ENCODE measurements at regions not wholly inside any gene's neighbourhood (a gene's known extent, or its start where the extent isn't known, plus 50 kb on each side); places are given as distances from the start of the nearest gene placed in this dataset.

- H3K4me3 ChIP-seq (replicated peaks; ENCODE audit: low read depth, low read length): no peak overlapping the region
- no peaks in the 10 kb centered on the region; the same call in 1 of the 2 replicates for H3K27me3 ChIP-seq (replicated peaks; ENCODE audit: control insufficient read depth, insufficient read depth, low read length)
- no peak for TF ChIP-seq CTCF (IDR thresholded peaks at IDR 0.05; ENCODE audit: insufficient read depth, low read length, poor library complexity, severe bottlenecking)
- H3K36me3 ChIP-seq (ENCODE audit: control insufficient read depth, insufficient read depth, low read length): no peaks in the 10 kb centered on the region
- no peak for DNase-seq (ENCODE audit: extremely low read depth, insufficient read length)
Observed at GRCh38 chr5:174623018-174623417, 101.4 kb upstream of the MSX2 start.

GRCh38 chr5:174623433-174624019, 100.9 kb upstream of the MSX2 start:
- Histone ChIP-seq H3K27me3 (replicated peaks; ENCODE audit: control insufficient read depth, insufficient read depth, low read length) (no peaks in the 10 kb centered on the region; the same call in 1 of the 2 replicates), H3K4me3 (replicated peaks; ENCODE audit: low read depth, low read length) (no peak overlapping the region), H3K36me3 (ENCODE audit: control insufficient read depth, insufficient read depth, low read length) (no peaks in the 10 kb centered on the region)
- no peak for TF ChIP-seq CTCF (IDR thresholded peaks at IDR 0.05; ENCODE audit: insufficient read depth, low read length, poor library complexity, severe bottlenecking)
- DNase-seq (ENCODE audit: extremely low read depth, insufficient read length): no peak

GRCh38 chr5:174624733-174625522, 99.5 kb upstream of the MSX2 start:
- Histone ChIP-seq H3K36me3 (ENCODE audit: control insufficient read depth, insufficient read depth, low read length) (no peaks in the 10 kb centered on the region), H3K27me3 (replicated peaks; ENCODE audit: control insufficient read depth, insufficient read depth, low read length) (no peaks in the 10 kb centered on the region; the same call in 1 of the 2 replicates)
- DNase-seq (ENCODE audit: extremely low read depth, insufficient read length): no peak

GRCh38 chr5:174625591-174626350, 98.6 kb upstream of the MSX2 start:
- DNase-seq (ENCODE audit: extremely low read depth, insufficient read length): no peak
- no peaks in the 10 kb centered on the region for H3K36me3 ChIP-seq (ENCODE audit: control insufficient read depth, insufficient read depth, low read length)
- no peak overlapping the region for H3K4me3 ChIP-seq (replicated peaks; ENCODE audit: low read depth, low read length)
- H3K27me3 ChIP-seq (replicated peaks; ENCODE audit: control insufficient read depth, insufficient read depth, low read length): no peaks in the 10 kb centered on the region; the same call in 1 of the 2 replicates
- TF ChIP-seq CTCF (IDR thresholded peaks at IDR 0.05; ENCODE audit: insufficient read depth, low read length, poor library complexity, severe bottlenecking): no peak

More at GRCh38 chr5:174624733-174625522, 99.5 kb upstream of the MSX2 start:
- TF ChIP-seq CTCF (IDR thresholded peaks at IDR 0.05; ENCODE audit: insufficient read depth, low read length, poor library complexity, severe bottlenecking): no peak
- H3K4me3 ChIP-seq (replicated peaks; ENCODE audit: low read depth, low read length): no peak overlapping the region

- Histone ChIP-seq H3K4me3 (replicated peaks; ENCODE audit: low read depth, low read length) (no peak overlapping the region), H3K27me3 (replicated peaks; ENCODE audit: control insufficient read depth, insufficient read depth, low read length) (no peaks in the 10 kb centered on the region; the same call in 1 of the 2 replicates), H3K36me3 (ENCODE audit: control insufficient read depth, insufficient read depth, low read length) (no peaks in the 10 kb centered on the region)
- no peak for TF ChIP-seq CTCF (IDR thresholded peaks at IDR 0.05; ENCODE audit: insufficient read depth, low read length, poor library complexity, severe bottlenecking)
- no peak for DNase-seq (ENCODE audit: extremely low read depth, insufficient read length)
Observed at GRCh38 chr5:174626369-174626920, 97.9 kb upstream of the MSX2 start.

Data from GM06990 (cell line).